HEK293T (cell line): ENCODE measurements at regions not wholly inside any gene's neighbourhood (a gene's known extent, or its start where the extent isn't known, plus 50 kb on each side); places are given as distances from the start of the nearest gene placed in this dataset.
A peak's percentile ranks its signal among the peaks of the same experiment; 100 is the strongest.

ENCODE experiments used
- CTCF ChIA-PET: fragments of 350-600 bp; formaldehyde crosslinking; extraction: SDS; loops from one replicate; lab custom pipeline; 2021; ENCODE audit warnings: antibody characterized with exemption, inconsistent platforms; lab: Yijun Ruan, JAX
- POLR2A ChIA-PET: fragments of 350-600 bp; formaldehyde crosslinking; extraction: SDS; loops from one replicate; lab custom pipeline; 2020; ENCODE audit warnings: antibody characterized with exemption, inconsistent platforms; lab: Yijun Ruan, JAX
- DNase-seq: peaks from one replicate; pipeline ENCODE4 v3.0.0; 2012; ENCODE audit warnings: mixed read lengths; ENCODE audit errors: extremely low spot score
- ARNT ChIP-seq: fragments of 450-650 bp; IDR thresholded peaks from 2 replicates; pipeline ENCODE4 v1.6.1; 2017; ENCODE audit warnings: mild to moderate bottlenecking
- BHLHE40 ChIP-seq: fragments of 450-650 bp; IDR thresholded peaks from 2 replicates; pipeline ENCODE4 v1.6.1; 2016; ENCODE audit warnings: mild to moderate bottlenecking, moderate library complexity, borderline replicate concordance
- CTBP1 ChIP-seq: fragments of 450-650 bp; IDR thresholded peaks from 2 replicates; pipeline ENCODE4 v1.6.1; 2016; ENCODE audit warnings: borderline replicate concordance
- ELF4 ChIP-seq: fragments of 450-650 bp; IDR thresholded peaks from 2 replicates; pipeline ENCODE4 v1.6.1; 2017; ENCODE audit warnings: antibody characterized with exemption
- FOXA1 ChIP-seq: fragments of 450-650 bp; IDR thresholded peaks from 2 replicates; pipeline ENCODE4 v1.6.1; 2016; ENCODE audit warnings: mild to moderate bottlenecking
- FOXK2 ChIP-seq: fragments of 450-650 bp; IDR thresholded peaks from 2 replicates; pipeline ENCODE4 v1.6.1; 2016; ENCODE audit warnings: mild to moderate bottlenecking
- FOXM1 ChIP-seq: fragments of 450-650 bp; IDR thresholded peaks from 2 replicates; pipeline ENCODE4 v1.6.1; 2017; ENCODE audit warnings: mild to moderate bottlenecking, borderline replicate concordance
- HDGF ChIP-seq: fragments of 450-650 bp; IDR thresholded peaks from 2 replicates; pipeline ENCODE4 v1.6.1; 2017; ENCODE audit warnings: antibody characterized with exemption, borderline replicate concordance
- L3MBTL2 ChIP-seq: fragments of 450-650 bp; conservative IDR thresholded peaks from 2 replicates; pipeline ENCODE4 v1.6.1; 2016; ENCODE audit warnings: mild to moderate bottlenecking
- LEF1 ChIP-seq: fragments of 450-650 bp; IDR thresholded peaks from 2 replicates; pipeline ENCODE4 v1.6.1; 2017; ENCODE audit warnings: mild to moderate bottlenecking, borderline replicate concordance
- NFRKB ChIP-seq: fragments of 450-650 bp; IDR thresholded peaks from 2 replicates; pipeline ENCODE4 v1.6.1; 2016; ENCODE audit warnings: mild to moderate bottlenecking, moderate library complexity
- SP1 ChIP-seq: fragments of 450-650 bp; IDR thresholded peaks from 2 replicates; pipeline ENCODE4 v1.6.1; 2017
- SUZ12 ChIP-seq: fragments of 450-650 bp; IDR thresholded peaks from 2 replicates; pipeline ENCODE4 v1.6.1; 2016; ENCODE audit warnings: mild to moderate bottlenecking
- TARDBP ChIP-seq: fragments of 450-650 bp; IDR thresholded peaks from 2 replicates; pipeline ENCODE4 v1.6.1; 2016
- ZNF384 ChIP-seq: fragments of 450-650 bp; IDR thresholded peaks from 2 replicates; pipeline ENCODE4 v1.6.1; 2016
- TF ChIP-seq, protein P1 (sequence below): fragments of 450-650 bp; IDR thresholded peaks from 2 replicates; pipeline ENCODE4 v1.6.1; 2016

DNA sequence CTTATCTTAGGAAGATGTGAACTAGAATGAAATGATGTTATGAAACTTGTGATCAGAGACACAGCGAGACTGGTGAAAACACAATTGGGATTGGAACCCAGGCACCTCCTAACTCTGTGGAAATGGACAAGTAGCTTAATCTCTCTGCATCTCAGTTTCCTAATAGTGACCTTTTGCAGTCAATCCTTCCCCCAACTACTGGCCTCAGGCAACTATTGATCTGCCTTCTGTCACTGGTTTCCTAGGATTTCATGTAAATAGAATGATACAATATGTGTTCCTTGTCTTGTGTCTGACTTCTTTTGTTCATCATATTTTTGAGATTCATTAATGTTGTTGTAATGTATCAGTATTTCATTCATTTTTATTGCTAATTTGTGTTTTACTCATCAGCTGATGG is 341.7 kb downstream of the REEP3 start:
- ChIA-PET CTCF (no interaction called here), POLR2A (no interaction called here)
- TF ChIP-seq, protein P1, sequence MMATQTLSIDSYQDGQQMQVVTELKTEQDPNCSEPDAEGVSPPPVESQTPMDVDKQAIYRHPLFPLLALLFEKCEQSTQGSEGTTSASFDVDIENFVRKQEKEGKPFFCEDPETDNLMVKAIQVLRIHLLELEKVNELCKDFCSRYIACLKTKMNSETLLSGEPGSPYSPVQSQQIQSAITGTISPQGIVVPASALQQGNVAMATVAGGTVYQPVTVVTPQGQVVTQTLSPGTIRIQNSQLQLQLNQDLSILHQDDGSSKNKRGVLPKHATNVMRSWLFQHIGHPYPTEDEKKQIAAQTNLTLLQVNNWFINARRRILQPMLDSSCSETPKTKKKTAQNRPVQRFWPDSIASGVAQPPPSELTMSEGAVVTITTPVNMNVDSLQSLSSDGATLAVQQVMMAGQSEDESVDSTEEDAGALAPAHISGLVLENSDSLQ, result no peak
- no peak for TF ChIP-seq TARDBP
- no peak for TF ChIP-seq ZNF384
- TF ChIP-seq FOXK2, result no peak
- no peak for TF ChIP-seq L3MBTL2
- TF ChIP-seq FOXA1, result no peak
- no peak for TF ChIP-seq LEF1
- TF ChIP-seq BHLHE40, result no peak
- no peak for TF ChIP-seq SP1
- no peak for TF ChIP-seq NFRKB
- no peak for TF ChIP-seq HDGF
- TF ChIP-seq ARNT, result no peak
- TF ChIP-seq FOXM1, result no peak
- no peak for DNase-seq

DNA sequence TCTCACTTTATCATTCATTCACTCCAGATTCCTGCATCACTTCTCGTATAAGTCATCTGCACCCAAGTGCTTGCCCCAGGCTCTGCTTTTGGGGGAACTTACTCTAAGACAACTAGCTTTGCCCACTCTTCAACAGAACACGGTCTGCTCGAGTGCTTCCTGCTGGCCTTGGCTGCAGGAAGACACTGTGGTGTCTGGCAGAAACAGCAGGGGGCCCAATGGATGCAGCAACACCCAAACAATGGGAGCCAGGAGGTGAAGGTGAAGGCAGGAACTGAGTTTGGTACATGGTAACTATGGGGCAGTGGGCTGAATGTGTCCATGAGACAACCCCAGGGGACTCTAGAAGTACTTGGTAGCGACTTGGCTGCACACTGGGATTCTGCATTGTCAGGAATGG is 344.0 kb downstream of the REEP3 start:
- no peak for DNase-seq
- ChIA-PET POLR2A (no interaction called here), CTCF (interaction anchor here (2.4 to 2.9 kb wide), 2 partner anchors 70 to 112 kb away, joined by 9 to 29 read pairs; no protein-coding TSS in a partner anchor)
- TF ChIP-seq ELF4 (no peak), HDGF (no peak), ARNT (no peak), L3MBTL2 (no peak), FOXM1 (no peak), NFRKB (no peak), CTBP1 (no peak), LEF1 (no peak), TARDBP (no peak), SP1 (no peak), BHLHE40 (no peak), FOXA1 (no peak), FOXK2 (no peak)
- TF ChIP-seq, protein P1, result no peak

DNA sequence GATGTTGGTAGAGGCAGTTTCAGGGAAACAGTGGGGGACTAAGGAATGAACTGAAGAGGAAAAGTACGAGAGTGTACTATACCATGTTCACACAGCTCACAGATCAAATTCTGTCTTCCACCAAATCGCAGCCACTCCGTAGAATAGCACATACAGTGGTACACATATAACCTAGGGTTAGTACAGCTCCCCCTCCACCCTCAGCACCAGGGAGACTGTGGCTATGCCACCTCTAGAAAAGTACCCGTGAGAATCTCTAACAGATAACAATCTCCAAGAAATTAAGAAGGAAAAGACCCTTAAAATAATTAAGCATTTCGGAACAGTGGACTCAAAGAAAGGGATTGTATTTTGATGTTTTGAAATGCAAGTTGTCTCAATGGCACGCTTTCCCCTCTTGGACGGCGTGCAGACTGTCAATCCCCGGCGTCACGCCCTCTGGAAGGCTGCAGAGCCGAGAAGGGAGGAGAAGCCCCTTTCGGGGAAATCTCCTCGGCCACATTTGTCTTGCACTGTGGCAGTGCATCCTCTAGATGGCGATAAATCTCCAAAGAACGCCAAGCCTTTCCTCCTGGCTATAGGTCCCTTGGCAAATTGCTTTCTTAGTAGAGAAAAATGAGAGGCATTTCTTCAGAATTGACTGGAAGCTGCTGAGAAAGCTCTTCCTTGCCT is 345.0 kb downstream of the REEP3 start:
- DNase-seq, result peak; percentile 82
- ChIA-PET POLR2A (interaction anchor here (0.9 kb wide), 1 partner anchor 11 kb away, joined by 3 read pairs; no protein-coding TSS in a partner anchor), CTCF (interaction anchor here (0.6 to 2.9 kb wide), 24 partner anchors 9 to 180 kb away, joined by 3 to 29 read pairs (median 4); no protein-coding TSS in a partner anchor)
- no peak for TF ChIP-seq CTBP1
- TF ChIP-seq ARNT, result no peak
- TF ChIP-seq ELF4, result no peak
- no peak for TF ChIP-seq L3MBTL2

DNA sequence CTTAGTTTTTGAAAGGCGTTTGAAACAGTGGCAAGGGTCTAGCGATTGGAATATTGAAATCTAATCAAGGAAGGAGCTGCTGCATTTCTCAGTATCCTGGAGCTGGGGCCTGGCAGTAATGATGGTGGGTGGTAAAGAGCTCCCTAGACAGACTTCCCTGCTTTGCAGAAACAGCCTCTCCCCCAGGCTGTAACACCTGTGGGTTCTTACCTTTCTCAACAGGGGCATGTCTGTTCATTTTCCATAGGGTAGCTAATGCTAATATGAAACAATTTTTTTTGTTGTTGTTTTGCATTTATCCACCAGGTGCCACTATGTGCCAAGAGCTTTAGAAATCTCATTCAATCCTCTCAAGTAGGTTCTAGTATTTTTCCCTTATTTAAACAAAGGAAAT is 345.5 kb downstream of the REEP3 start:
- DNase-seq, result peak; percentile 22

DNA sequence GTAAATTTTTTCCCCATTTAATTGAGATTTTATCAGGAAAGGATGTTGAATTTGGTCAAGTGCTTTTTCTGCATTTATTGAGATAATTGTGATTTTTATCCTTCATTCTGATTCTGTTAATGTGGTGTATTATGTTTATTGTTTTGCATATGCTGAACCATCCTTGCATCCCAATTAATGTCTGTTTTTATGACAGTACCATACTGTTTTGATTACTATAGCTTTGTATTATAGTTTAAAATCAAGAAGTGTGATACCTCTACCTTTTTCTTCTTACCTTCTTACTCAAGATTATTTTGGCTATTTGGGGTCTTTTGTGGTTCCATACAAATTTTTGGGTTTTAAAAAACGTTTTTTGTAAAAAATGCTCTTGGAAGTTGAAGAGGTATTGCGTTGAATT is 357.2 kb downstream of the REEP3 start:
- no peak for DNase-seq
- ChIA-PET POLR2A (no interaction called here), CTCF (no interaction called here)
- no peak for TF ChIP-seq FOXA1
- TF ChIP-seq HDGF, result no peak
- TF ChIP-seq, protein P1, result no peak
- TF ChIP-seq ARNT, result no peak
- TF ChIP-seq SP1, result no peak

More for the DNA sequence above, 345.5 kb downstream of the REEP3 start:
- ChIA-PET POLR2A (interaction anchor here (0.9 kb wide), 1 partner anchor 11 kb away, joined by 3 read pairs; no protein-coding TSS in a partner anchor), CTCF (interaction anchor here (0.6 to 2.9 kb wide), 25 partner anchors 9 to 1006 kb away, joined by 3 to 29 read pairs (median 4); no protein-coding TSS in a partner anchor)
- TF ChIP-seq FOXA1 (no peak), HDGF (no peak), ELF4 (no peak), TARDBP (no peak), LEF1 (no peak), FOXM1 (no peak), L3MBTL2 (no peak)

DNA sequence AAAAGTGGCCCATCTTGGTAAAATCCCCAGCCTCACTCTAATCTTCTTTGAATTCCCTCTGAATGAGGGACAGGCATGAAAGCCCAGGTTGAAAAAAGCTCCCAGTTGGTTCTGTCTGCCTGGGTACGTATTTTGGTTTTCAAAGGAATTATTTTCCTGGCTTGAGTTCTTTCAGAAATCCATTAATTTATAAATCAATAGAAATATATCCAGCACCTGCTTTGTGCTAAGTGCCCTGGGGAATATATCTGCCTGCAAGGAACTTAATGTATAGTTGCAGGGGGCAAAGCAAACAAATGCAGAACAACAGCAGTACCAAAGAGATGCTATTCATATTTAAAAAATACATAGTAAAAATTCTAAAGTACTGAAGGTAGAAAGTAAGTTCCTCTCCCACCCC is 362.7 kb downstream of the REEP3 start:
- no peak for TF ChIP-seq SUZ12
- TF ChIP-seq L3MBTL2, result no peak
- TF ChIP-seq HDGF, result no peak
- TF ChIP-seq FOXK2, result no peak
- no peak for TF ChIP-seq FOXA1
- TF ChIP-seq, protein P1, result no peak
- no peak for TF ChIP-seq TARDBP
- TF ChIP-seq ARNT, result no peak
- CTCF ChIA-PET, result interaction anchor here (1.4 kb wide), 1 partner anchor 17 kb away, joined by 3 read pairs; no protein-coding TSS in a partner anchor
- no peak for DNase-seq
- POLR2A ChIA-PET, result no interaction called here
